ENCODE measurements at regions not wholly inside any gene's neighbourhood (a gene's known extent, or its start where the extent isn't known, plus 50 kb on each side); places are given as distances from the start of the nearest gene placed in this dataset.
"Not testable (repeated sequence)": the region's sequence is repeated elsewhere in the genome, so short reads cannot be mapped to it uniquely, and the experiment has no call there.

- intact Hi-C loops (cut with micrococcal nuclease) = not testable (repeated sequence)
These were observed 370.8 kb upstream of the NPAP1 start for GRCh38 chr15:24304747-24305146.

- intact Hi-C loops (cut with micrococcal nuclease) = not testable (repeated sequence)
These were observed 369.9 kb upstream of the NPAP1 start for GRCh38 chr15:24305643-24306042.

DNA sequence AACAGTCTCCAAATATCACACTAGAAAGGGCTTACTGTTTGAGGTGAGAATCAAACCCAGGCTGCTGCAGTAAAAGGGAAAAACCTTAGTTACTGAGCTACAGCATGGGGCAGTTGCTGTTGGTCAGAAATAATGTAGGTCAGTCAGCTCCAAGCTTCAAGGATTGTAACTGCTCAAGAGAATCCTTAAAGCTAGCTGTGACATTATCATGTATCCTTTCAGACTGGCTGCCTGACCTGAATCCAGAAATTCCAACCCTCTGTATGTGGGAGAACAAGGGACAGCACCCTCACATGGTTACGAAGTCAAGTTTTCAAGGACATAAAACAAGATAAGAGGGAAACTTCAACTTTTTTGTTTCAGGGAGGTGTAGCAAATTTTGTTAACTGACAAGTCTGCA is 365.9 kb upstream of the NPAP1 start:
- intact Hi-C loops (cut with micrococcal nuclease) = not testable (repeated sequence)

GRCh38 chr15:24311692-24312091 is 363.9 kb upstream of the NPAP1 start:
- intact Hi-C loops (cut with micrococcal nuclease) = not testable (repeated sequence)

DNA sequence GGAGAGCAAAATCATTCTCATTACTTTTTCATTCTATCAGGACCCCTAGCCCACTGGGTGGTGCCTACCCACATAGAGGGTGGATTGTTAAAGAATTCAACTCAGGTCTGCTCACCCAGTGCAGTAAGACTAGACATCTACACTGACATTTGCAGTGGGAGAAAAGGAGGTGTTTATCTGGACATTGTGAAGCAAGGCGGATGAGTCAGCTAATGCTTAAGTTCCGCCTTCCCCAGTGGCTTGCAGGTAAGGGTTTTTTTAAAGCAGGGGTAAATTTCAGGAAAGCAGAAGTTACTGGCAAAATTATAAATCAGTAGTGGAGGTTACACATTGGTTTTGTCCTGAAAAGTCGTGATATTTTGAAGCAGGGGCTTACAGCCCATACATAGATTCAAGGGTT is 359.2 kb upstream of the NPAP1 start:
- intact Hi-C loops (cut with micrococcal nuclease) = not testable (repeated sequence)

DNA sequence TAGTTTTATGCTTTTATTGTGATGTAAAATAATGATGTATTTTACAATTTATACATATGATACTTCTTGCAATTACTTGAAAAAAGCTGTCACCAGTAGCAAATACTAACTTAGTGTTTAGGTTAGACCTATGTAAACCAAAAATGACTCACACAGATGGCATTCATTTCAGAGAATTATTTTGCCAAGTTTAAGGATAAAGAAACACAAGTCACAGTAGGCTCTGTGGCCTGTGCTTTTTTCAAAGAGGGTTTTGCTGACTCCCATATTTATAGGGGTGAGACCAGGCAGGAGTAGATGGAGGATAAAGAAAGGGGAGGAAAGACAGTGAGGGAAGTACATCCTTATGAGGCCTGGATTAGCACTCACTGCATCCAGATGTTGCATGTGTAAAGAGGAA is 356.6 kb upstream of the NPAP1 start:
- intact Hi-C loops (cut with micrococcal nuclease) = no loop called here

DNA sequence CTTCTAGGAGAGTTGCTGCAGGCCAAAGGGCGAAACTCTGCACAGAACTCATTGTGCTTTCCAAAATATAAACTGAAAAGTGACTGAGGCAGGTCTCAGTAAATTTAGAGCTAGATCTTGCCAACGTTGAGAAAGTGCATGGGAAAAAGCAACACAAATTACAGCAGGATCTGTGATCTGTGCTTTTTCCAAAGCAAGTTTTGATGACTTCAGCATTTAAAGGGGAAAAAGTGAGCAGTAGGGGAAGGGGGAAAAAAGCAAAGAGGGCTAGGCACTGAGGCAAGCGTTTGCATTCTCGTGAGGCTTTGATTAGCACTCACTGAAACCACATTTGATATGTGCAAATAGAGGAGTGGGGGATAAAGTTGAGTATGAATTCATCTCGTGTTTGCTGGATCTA is 351.5 kb upstream of the NPAP1 start:
- intact Hi-C loops (cut with micrococcal nuclease) = not testable (repeated sequence)

- intact Hi-C loops (cut with micrococcal nuclease) = not testable (repeated sequence)
These were observed 349.1 kb upstream of the NPAP1 start for GRCh38 chr15:24326513-24326912.

- intact Hi-C loops (cut with micrococcal nuclease) = not testable (repeated sequence)
These were observed 343.6 kb upstream of the NPAP1 start for GRCh38 chr15:24331964-24332363.

GRCh38 chr15:24341876-24342275 is 333.7 kb upstream of the NPAP1 start:
- intact Hi-C loops (cut with micrococcal nuclease) = not testable (repeated sequence)

DNA sequence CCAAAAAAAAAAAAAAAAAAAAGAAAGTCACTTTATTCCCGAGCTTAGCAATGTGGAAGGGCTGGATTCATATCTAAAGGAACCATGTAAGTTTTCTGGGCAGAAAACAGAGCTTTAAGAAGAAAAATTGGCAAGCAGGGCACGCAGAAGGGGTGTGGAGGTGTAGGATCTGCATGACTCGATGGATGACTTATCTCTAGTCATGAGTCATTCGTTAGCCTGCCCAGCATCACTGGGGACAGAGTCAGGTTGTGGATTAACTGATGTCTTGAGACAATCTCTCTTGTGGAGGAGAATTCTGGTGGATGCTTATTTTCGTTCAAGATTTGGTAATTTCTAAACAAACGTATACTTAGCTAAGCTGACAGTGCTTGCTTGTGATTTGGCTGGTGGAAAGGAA is 322.8 kb upstream of the NPAP1 start:
- intact Hi-C loops (cut with micrococcal nuclease) = not testable (repeated sequence)

DNA sequence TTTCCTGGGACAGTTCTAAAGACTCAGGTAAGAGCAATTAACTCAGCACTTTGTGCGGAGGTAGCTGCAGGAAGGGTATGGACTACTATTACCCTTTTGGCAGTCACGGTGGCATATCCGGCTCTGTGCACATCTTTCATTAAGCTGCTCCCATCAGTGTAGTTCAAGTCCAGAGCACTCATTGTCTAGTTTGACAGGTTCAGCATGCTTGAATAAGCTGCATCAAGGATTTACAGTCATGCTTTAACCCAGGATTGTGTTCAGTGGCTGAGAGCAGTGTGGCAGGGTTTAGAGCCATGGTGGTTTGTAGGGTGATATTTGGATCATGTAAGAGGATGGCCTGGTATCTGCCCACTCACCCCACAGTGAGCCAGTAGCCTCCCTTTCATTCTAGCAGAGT is 294.5 kb upstream of the NPAP1 start:
- intact Hi-C loops (cut with micrococcal nuclease) = not testable (repeated sequence)

DNA sequence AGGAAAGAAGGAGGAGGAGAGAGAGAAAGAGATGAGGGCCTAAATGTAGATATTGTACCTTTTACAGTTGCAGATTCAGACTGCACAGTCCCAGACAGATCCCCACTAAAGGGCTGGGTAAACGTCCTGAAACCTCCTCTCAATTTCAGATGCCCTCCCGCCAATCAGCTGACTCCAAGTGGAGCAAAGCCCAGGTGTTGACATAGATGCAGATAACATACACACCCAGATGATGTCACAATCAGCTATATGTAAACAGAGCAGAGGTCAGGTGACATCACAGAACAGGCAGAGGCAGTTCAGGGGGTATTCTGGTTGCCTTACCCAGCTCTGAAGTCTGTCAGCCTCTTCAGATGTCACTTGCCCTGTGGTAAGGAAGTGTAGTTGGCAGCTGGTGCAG is 290.3 kb upstream of the NPAP1 start:
- intact Hi-C loops (cut with micrococcal nuclease) = not testable (repeated sequence)

GRCh38 chr15:24394303-24394702 is 281.3 kb upstream of the NPAP1 start:
- intact Hi-C loops (cut with micrococcal nuclease) = no loop called here

DNA sequence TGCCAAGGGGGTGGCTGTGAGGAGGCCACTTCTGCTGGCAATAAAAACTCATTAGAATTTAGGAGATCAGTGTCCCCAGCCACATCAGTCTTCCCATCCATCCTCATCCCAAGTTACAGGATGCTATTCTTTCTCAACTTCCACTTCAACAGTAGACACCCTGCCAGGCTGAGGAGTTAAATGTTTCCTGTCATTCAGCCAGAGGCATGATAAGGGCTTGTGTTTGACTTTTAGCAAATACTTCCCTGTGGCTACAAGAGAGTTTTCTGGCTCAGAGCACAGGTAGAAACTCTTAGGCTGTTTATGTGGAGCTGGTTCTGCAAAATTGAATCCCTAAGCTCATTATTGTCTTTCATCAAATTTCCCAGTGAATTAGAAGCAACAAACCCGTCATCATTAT is 262.9 kb upstream of the NPAP1 start:
- intact Hi-C loops (cut with micrococcal nuclease) = not testable (repeated sequence)

DNA sequence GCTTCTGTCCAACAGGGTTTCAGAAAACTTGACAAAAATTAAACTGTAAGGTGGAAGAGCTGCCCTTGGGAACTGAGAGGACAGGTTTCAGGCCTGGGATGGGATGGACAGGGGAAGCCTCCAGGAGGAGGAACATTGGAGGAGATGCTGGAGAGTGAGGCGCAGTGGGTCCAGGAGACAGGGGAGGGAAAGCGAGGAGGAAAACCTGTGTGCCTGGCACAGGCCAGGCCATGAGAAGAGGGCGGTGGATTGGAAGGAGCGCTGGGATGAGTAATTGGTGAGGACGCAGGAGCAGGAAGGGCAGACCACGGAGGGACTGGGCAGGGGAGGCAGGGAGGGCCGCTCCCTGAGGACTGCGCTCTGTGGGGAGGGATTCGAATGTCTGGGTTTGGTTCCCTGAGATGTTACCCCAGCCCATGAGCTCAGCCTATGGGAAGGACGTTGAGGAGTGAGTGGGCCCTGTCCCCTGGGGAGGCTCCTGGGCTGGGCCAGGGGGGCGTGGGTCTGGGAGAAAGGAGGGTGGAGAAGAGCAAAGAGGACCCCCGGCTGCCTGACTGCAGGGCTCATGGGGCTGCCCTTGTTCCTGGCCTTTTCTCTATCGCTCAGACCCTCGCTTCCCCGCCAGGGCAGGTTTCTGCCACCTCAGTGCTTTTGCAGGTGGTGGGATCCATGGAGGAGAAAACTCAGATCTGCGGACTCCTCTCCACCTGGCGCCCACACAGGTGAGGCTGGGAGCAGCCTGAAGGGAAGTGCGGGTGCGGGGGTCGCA is 249.1 kb upstream of the NPAP1 start:
- intact Hi-C loops (cut with micrococcal nuclease) = not testable (repeated sequence)

GRCh38 chr15:24427055-24427400 is 248.5 kb upstream of the NPAP1 start:
- intact Hi-C loops (cut with micrococcal nuclease) = not testable (repeated sequence)

DNA sequence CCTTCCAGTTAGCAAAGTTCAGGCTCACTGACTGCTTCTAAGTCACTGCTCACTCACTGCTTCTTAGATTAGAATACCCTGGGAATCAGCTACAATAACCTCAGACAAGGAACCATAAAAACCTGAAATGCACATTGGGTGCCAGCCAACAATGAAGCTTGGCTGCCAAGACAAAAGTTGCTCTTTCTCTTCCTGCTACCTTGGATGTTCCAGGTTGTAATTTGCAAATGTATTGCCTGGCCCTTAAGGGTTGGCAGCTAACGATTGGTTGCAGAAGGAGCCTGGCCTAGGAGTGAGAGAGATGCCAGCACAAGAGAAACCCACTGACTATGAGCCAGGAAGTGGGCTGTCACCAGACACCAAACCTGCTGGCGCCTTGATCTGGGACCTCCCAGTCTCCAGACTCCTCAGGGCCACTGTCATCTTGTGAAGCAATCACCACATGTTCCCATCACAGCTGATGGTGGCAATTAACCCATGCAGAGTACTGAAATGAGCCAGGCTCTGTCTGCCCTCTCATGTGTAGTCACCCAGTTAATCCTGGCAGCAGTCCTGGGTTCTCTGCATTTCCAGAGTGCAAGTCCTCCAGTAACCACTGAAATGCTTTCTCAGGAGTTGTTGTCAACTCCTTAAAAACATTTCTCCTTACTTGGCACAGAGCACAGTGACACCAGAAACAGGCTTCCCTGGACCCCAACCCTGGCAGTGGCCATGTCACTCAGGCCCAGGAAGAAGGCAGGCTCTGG is 240.3 kb upstream of the NPAP1 start:
- intact Hi-C loops (cut with micrococcal nuclease) = not testable (repeated sequence)

GRCh38 chr15:24437270-24437669 is 238.3 kb upstream of the NPAP1 start:
- intact Hi-C loops (cut with micrococcal nuclease) = not testable (repeated sequence)

DNA sequence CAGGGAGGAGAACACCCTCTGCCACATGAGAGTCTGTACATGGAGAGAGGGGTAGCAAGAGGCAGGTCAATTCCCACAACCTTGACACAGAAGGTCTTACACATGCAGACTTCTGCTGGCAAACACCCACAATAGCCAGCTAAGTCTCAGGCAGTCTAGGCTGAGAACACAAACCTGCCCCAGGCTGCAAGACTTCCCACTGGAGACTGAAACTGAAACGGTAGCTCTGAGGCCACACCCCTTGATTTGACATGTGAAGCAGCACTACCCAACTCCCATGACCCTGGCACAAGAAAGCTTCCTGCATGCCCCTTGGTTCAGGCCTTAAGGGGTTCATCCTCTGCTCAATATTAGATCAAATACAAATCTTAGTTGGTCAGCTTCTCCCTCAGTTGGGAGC is 237.8 kb upstream of the NPAP1 start:
- intact Hi-C loops (cut with micrococcal nuclease) = not testable (repeated sequence)

GRCh38 chr15:24477107-24478025 is 198.2 kb upstream of the NPAP1 start:
- intact Hi-C loops (cut with micrococcal nuclease) = not testable (repeated sequence)
